ENCODE measurements at regions not wholly inside any gene's neighbourhood (a gene's known extent, or its start where the extent isn't known, plus 50 kb on each side); places are given as distances from the start of the nearest gene placed in this dataset.

GRCh38 chr12:107225635-107226034, 132.3 kb upstream of the CRY1 start:
- TF ChIP-seq POLR2A (IDR thresholded peaks at IDR 0.05) (no peak), CTCF (IDR thresholded peaks at IDR 0.05) (no peak)

Measured in body of pancreas (tissue), 4 donors.